Fibroblast of mammary gland (primary cell): ENCODE measurements at regions not wholly inside any gene's neighbourhood (a gene's known extent, or its start where the extent isn't known, plus 50 kb on each side); places are given as distances from the start of the nearest gene placed in this dataset.

Experiments
- DNase-seq: peaks from one replicate; pipeline ENCODE4 v3.0.0-alpha.2; 2010; ENCODE audit warnings: low read depth
- H3K4me3 ChIP-seq: 2 replicates; pipeline ENCODE4 v1.5.1; 2011; ENCODE audit warnings: low read depth, mild to moderate bottlenecking, low read length, moderate library complexity; ENCODE audit not compliant: control insufficient read depth
- CTCF ChIP-seq: conservative IDR thresholded peaks from 2 replicates; pipeline ENCODE4 v1.5.1; 2011; ENCODE audit warnings: low read depth, low read length, inconsistent platforms; ENCODE audit not compliant: control insufficient read depth, insufficient read depth

- TF ChIP-seq CTCF: no peak
- no peak overlapping the region for H3K4me3 ChIP-seq
- no peak for DNase-seq
Measured at GRCh38 chr6:23176471-23176870, 607.1 kb downstream of the HDGFL1 start.

GRCh38 chr6:23176883-23177282 is 607.5 kb downstream of the HDGFL1 start:
- no peak for TF ChIP-seq CTCF
- H3K4me3 ChIP-seq: no peak overlapping the region
- no peak for DNase-seq

GRCh38 chr6:23177806-23178205 is 608.4 kb downstream of the HDGFL1 start:
- no peak overlapping the region for H3K4me3 ChIP-seq
- no peak for TF ChIP-seq CTCF
- no peak for DNase-seq

GRCh38 chr6:23179994-23180393 is 610.6 kb downstream of the HDGFL1 start:
- no peak overlapping the region for H3K4me3 ChIP-seq
- TF ChIP-seq CTCF: no peak
- DNase-seq: no peak

- DNase-seq: peak; percentile 79
- no peak overlapping the region for H3K4me3 ChIP-seq
- TF ChIP-seq CTCF: peak; percentile 22
Measured at GRCh38 chr6:23180504-23181293, 611.3 kb downstream of the HDGFL1 start.

- DNase-seq: no peak
- no peak for TF ChIP-seq CTCF
- H3K4me3 ChIP-seq: no peak overlapping the region
Measured at GRCh38 chr6:23181356-23182110, 612.2 kb downstream of the HDGFL1 start.

GRCh38 chr6:23183846-23184245 is 614.5 kb downstream of the HDGFL1 start:
- DNase-seq: no peak
- H3K4me3 ChIP-seq: no peak overlapping the region
- TF ChIP-seq CTCF: no peak
